ENCODE measurements at regions not wholly inside any gene's neighbourhood (a gene's known extent, or its start where the extent isn't known, plus 50 kb on each side); places are given as distances from the start of the nearest gene placed in this dataset.

- TF ChIP-seq POLR2AphosphoS5 (IDR thresholded peaks at IDR 0.05) (no peak), POLR2A (IDR thresholded peaks at IDR 0.05; ENCODE audit: low read depth) (no peak)
Observed at GRCh38 chr3:193959861-193960260, 176.1 kb upstream of the HES1 start.
